EL (cell line): ENCODE measurements at regions not wholly inside any gene's neighbourhood (a gene's known extent, or its start where the extent isn't known, plus 50 kb on each side); places are given as distances from the start of the nearest gene placed in this dataset.
A peak's percentile ranks its signal among the peaks of the same experiment; 100 is the strongest.

Experiments used
- DNase-seq: peaks from one replicate; pipeline ENCODE4 v3.0.0-alpha.2; 2016

DNA sequence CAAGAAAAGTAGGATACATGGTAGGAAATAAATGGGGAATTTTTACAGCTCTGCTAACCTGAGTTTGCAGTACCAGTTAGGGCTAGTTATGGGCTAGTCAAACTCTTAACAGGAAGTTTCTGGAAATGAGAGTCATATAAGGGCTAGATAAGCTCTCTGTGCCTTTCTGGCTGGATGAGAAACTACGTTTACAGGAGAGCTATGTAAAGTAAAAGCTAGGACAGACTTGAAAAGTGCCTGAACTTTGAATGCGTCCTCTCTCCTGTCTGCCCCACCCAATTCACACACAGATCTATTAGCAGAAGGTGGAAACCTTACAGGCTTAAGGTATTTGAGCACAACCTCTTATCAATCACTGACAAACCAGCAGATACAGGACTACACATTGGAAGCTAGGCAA is 167.1 kb downstream of the SNX19 start:
- DNase-seq: no peak

DNA sequence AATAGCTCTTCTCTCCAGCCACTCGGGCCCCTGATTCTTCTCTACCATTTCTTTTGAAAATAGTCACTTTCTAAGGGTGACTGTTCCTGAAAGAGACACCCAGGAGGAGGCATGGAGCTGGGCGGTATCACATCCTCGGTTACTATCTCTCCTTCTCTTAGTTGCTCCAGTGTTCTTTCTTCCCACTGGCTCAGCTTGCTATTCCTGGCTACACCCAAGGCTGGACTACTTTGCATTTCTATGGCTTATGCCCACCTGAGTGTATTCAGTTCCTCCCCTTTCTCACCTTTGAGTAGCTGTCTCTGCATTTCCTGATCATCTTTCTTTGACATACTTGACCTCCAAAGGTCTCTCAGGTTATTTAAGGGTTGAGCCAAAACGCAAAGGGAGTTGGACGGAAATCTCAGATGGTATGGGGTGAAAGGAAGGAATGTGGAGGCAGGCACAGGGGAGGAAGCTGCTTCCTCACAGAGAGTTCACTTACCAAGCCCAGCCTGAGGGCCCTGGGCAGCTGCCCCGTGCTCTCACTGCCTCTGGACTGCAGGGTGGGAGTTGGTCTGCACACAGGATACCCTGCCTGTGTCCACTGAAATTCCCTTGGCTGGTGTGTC is 155.7 kb downstream of the SNX19 start:
- DNase-seq: no peak

DNA sequence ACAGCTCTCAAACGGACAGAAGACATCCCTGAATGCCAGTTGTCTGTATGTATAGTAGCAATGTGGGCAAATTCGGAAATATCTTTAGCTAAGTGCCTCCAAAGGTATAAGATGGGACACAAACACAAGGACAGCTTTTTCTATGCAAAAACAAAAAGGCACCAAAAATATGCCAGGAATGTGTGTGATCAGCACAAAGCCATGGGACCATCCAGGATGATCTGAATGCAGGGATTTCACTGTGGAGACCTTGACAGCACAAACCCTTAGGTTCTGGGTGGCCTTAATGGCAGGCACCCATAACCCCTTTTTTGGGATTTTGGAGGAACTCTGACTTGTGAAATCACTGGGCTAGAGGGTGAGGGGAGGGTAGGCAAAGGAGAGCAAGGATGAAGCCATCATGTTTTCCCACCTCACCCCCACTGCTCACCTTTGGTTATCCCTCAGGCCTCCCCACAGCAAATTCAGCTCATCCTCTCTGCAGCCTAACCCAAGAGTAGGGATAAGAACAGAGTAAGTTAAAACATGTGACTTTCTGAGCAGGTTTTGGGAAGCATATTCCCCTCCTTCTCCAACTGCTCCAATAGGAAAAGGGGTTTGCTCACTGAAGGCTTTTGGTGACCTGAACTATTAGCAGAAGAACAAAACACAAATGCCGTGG is 154.6 kb downstream of the SNX19 start:
- peak; percentile 33 for DNase-seq

DNA sequence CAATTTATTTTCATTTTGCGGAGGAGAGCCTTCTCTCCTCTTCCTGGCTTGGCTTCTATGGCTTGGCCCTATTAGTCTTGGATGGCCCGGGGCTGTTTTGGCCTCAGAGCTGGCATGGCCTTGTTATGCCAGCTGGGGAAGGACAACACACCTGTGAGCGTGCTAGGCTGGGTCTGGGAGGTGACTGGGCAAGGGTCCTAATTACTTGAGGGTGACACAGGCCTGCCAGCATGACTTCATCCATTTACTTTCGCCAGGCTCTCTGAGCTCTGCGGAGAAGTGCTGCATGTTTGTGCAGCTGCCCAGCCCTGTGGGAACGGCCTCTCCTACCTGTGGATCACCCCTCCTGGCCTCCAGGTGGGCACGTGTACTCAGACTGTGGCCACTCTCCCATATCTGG is 153.6 kb downstream of the SNX19 start:
- no peak for DNase-seq

DNA sequence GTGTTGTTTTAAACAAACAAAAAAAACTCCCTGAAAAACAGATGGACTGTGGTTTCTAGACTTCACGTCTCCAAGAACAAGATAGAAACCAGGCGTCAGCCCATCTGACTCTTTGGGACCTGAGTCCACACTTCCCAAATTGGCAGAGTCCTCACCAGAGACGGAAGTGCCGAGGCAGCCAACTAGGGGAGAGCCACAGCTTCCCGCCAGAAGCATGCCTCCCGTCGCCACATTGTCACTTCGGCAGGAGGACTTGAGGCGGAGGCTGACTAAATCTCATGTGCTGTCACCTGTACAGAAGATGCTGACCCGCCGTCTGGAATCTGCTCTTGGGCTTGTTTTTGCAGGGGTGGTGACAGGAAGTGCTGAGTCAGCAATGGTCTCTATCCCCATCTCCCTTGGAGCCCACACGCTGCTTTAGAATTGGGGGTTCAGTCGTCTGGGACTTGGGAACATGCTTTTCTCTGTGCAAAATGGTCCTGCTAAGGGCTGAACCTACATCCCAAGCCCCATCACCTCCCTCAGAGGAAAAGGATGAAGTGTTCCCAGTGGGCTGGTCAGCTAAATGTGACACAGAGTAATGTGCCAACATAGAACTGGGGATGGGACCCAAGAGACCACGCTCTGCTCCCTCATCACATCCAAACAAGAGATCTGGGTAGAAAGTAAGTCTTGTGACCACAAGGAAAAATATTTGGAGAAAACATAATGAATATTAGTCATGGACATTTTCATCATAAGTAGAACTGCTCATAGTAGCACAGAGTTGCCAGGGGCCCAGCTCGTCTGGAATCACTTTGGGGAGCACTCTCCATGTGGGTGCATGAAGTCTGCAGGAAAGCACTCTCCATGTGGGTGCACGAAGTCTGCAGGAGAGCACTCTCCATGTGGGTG is 152.9 kb downstream of the SNX19 start:
- DNase-seq: no peak

DNA sequence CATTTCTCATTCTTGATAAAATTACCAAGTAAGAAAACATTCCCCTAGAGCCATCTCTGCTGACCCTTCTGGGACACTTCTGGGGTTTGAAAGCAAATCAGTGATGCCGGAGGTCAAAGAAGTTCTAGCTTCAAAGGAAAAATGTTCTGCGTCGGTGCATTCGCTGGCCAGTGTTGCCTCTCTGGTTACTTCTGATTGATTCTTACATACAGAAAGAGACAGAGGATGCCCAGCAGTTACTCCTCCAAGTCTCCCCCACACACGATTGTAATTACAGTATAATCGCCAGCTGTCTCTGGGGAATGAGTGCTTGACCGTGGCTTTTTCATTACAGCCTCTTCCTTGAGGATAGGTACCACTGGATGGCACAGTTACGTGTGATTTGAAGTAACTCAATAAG is 150.9 kb downstream of the SNX19 start:
- no peak for DNase-seq

DNA sequence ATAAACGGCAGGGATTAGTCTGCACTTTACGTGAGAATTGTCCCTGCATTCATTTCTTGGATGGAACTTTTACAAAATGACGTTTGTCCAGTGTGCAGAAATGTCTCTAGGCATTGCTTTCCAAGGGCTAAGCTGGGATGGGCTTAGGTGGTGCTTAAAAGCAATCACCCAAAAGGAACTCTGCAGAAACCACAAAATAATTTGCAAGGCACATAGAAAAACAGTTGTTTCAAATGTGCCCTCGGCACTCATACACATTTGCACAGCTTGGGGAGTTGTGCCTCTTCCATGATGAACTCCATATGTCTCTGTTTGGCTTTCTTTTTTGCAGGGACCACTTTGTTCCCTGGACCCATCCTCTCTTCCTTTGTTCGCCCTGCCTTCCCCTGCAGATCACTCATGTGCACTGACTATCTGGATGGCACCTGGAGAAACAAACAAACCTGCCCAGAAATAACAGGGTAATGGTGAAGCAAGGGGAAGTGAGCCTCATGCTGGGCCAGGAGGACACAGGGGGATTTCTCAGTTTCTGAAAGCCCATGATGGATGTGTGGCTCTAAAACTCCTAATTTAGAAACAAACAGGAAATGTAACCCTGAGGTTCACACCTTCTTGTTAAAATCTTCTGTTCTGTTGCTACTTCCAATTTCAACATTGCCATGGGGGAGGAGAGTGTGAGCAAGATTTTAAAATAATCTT is 150.2 kb downstream of the SNX19 start:
- DNase-seq: peak; percentile 33

DNA sequence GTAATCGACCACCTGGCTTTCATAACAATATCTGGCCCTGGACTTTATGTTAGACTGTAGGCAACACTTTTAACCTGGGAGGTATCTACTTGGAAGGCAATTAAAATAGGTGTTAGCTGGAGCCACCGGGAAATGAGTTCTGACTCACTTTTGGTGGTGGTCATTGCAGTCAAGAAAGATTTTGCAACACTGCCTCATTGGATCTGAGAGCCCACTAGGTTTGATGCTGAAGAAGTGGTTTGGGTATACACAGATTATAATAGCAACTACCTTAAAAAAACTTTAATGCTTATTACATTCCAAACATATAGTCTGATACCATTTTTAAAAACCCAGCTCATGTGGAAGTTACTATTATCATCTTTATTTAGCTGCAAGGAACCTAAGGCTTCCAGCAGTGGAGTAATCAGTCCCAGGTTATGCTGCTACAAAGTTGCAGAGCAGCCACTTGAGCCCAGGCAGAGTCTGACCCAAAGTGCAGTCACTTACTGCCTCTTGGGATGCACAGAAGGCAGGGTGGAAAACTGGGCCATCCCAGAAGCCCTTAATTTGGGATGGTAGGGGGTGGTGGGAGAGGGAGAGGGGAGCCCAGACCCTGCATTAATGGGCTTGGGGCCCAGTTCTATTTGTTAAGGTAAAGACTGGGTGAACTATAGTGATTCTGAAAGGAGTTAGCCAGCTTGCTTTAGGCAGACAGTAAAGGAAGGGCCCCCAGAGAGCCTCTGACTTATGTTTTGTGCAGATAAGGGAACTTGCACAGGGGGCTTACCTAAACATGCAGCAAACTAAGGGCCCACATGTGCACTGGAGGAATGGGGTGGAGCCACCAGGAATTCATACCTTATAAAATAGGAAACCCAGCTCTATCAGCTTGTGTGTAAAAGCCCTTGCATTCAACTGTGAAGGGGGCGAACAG is 149.4 kb downstream of the SNX19 start:
- no peak for DNase-seq

DNA sequence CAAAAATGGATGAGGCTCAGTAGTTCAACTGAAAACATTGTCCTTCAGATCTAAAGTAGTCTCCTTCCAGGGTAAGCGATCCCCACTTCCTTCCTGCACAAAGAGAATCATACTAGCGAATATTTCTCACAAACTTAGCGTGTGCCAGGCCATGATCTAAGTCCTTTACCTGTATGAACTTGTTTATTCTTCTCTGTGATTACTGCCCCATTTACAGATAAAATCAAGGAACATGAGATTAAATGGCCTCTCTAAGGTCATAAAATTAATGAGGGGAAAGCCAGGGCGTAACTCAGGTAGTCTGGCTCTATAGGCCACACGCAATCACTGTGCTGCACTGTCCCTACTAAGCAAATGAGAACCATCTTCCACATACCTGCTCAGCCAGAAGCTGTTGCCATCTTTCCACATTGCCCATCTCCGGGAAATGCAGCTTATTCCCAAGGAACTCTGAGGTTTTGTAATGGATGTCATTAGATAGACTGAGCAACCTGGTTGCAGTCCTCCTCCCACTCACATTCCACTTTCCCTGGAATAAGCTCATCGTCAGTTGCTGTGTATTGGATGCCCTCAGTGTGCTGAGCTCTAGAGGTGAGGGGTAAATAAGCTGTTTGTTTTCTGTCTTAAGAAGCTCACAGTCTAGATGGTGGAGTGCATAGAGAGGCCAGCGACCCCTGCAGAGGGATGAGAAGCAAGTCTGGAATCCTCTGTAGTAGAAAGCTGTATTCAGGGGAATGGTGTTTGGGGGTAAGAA is 146.3 kb downstream of the SNX19 start:
- DNase-seq: no peak

DNA sequence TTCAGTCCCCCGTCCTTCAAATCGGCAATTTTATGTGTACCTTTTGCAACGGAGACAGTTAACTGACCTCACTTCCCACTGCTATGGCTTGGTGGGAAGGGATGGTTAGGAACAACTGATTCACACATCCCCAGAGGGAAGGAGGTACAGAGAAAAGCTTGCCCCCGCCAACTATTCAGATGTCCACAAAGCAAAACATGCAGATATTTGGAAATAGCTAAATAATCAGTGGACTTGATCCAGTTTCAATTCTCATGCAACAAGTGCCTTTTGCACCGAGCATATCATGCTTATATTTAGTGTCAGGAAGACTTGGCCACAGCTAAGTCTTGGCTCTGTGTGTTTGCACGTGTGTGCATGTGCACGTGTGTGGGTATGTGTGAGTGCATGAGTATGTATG is 144.6 kb downstream of the SNX19 start:
- no peak for DNase-seq

DNA sequence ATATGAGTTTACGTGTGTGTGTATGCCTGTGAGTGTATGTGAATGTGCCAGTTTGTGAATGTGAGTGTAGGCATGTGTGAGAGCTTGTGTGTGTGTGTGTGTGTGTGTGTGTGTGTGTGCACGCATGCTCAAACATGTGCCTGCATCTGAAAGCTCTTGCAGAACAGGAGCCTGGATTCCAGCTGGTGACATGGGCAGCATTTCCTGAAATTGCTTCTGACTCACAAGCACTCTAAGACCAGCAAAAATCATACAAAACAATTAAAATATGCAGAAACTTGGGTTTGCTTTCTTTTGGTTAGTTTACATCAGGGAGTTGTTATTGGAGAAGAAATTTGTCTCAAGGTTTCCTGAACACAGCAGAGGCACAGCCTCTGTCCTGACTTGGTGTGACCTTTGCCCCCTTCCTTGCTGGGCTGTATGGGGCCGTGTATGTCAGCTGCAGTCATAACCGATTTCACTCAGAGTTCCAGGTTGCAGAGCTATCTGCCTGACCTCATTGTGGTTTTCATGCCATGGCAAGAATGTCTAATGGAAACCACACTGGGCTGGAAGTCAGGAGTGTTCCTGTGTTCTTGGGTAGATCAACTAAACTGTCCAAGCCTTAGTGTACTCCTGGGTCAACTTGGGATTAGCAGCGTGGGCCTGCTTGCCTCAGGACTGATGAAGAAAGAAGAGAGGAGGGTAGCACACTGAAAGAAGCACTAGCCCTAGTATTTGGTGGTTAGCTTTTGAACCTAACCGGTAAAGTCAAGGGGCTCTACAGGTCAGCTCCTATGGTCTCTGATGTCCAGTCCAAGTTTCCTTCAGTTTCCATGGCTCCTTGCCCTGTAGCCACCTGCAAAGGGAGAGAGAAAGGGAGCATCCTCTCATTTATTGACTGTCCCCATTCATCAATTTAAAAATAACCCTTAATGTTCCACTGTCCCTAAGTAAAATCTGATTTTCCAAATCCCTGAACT is 143.7 kb downstream of the SNX19 start:
- DNase-seq: peak; percentile 97

DNA sequence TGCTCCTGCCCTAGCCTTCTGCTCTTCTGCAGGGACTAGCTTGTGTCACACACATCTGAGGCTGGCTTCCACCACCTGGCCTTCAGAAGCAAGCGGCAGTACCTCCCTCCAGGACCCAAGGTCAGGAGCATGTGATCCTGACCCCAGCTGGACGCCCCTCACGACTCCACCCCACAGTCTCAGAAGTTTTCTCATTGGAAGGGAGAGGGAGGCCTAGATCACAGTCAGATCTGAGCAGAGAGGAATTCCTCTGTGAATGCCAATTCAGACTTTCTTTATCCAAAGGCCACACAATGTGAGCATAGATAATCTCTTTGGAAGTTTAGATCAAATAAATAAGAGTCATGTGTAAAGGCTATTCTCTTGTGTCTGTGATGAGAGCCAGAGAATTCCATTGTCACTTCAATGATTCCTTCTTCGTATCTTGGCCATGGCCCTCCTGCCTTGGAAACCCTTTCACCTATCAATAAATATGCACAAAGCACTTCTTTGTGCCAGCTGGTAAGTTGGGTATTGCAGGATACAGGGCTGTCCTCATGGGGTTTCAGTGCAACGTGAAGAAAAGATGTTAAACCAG is 142.9 kb downstream of the SNX19 start:
- DNase-seq: no peak

DNA sequence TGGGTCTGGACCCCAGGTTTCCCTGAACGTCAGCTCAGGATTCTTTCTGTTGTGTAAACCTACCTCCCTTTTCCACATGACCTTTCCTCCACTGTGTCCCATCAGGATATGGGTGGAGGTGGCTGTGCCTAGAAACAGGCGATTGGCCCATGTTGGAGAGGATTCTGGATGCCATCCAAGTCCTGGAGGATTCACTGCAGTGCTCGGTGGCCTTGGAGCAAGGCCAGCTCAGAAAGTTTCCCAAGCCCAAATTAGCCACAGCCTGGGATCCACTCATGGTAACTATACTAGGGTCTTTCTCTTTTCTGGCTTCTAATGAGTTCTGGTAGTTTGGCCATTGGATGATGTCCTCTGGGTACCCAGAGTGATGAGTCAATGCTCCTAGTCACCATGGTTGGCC is 141.6 kb downstream of the SNX19 start:
- no peak for DNase-seq

DNA sequence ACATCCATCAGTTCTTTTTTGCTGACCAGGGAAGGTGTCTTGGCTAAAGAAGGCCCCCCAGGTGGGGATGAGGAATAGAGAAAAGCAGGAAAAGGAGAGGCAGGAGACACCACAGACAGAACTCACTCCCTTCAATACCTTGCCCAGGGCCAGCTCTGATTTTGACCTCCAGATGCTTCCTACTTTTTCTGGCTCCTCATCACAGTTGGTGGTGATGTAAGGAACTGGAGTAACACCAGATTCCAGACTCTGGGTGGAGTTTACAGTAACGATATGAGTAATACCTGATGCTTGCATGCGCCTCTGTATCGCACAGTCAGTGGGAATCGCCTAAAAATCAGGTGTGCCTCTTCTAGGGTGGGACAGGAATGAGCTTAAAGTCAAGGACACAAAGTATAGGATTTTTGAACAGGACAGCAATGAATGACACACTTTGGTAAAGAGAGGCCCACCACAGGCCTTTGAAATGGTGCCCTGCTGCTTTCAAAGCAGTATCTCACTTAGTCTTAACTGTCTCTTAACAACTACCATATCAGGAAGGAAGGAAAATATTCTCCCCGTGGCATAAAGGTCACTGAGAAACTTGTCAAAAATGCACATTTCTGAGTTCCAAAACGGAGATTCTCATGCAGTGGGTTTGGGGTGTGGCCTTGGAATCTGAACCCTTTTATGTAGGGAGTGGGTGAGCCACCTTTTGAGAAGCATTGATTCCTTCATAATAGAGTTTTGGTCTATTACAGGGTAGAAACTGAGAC is 140.8 kb downstream of the SNX19 start:
- peak; percentile 81 for DNase-seq

DNA sequence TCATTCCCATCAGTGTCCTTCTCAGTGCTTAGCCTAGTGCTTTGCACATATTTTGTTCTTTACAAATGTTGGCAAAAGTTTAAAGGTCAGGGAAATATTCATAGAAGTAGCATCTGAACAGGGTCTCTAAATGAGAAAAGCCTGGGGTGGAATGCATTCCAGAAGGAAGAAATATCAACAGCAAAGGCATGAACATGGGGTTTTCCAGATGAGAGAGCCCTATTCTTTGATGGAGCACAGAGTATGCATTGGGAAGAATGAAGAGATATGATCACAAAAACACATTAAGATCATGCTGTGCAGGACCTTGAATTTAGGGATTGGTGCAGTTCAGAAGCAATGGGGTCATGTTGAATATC is 140.2 kb downstream of the SNX19 start:
- DNase-seq: peak; percentile 52

DNA sequence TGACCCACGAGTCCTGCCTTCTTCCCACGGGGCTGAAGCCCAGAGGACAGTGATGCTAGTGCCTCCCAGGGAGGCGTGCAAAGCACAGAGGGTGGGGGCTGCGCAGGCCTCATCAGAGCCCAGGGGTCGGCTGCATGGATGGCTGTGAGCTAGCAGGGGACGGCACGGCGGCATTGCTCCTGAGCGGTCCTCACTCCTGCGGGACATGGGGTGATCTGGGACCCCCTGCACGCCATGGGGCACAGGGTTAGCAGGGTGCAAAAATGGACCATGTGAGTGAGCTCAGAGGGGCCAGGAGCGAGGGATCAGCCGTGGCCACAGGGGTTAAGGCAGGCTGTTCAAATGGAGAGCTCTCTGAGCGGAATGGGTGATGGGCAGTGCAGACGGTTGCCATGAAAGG is 138.3 kb downstream of the SNX19 start:
- no peak for DNase-seq

DNA sequence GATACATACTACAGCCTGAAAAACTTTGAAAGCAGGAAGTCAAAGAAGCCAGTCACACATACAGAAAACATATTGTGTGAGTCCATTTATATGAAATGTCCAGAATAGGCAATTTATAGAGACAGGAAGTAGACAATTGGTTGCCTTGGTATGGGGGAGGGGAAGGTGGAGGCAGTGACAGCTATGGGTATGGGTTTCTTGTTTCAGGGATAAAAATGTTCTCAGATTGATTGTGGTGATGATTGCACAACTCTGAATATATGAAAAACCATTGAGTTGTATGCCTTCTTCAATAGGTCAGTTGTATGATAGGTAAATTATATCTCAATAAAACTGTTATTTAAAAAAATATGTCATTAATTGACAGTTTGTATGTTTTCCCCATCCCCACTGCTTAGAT is 137.6 kb downstream of the SNX19 start:
- DNase-seq: no peak

DNA sequence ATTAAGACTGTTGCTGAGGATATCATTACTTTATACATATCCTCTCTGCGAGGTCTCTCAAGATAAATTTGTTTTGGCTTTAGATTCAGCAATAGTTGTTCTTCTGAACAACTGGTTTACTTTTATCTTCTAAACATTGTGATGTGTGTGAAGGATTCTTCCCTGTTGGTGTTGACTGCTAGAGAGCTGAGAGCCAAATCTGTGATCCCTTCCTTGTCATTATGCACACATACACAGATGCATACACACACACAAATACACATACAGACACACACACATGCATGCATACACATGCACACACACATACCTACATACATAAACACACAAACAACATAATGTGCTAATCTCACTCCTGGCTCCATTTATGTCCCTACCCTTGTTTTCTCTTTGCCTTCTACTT is 137.0 kb downstream of the SNX19 start:
- DNase-seq: no peak

DNA sequence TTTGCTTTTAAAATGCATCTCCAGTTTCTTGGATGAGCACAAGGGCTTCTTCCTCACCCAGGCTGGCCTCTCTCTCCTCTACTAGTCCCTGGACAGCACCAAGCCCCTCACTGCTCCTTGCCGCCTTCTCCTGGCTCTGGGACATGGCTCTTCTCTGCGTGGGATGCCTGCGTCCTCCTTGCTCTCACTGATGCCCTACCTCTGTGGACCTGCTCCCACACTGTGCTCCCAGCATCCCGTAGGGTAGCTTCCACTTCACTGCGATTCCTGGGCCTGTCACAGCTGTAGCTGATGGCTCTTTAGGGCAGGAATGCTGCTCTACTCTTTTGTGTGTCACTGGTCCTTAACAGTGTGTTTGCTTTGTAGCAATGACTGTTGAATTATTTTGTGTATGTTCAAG is 136.3 kb downstream of the SNX19 start:
- DNase-seq: no peak
